ENCODE measurements at regions not wholly inside any gene's neighbourhood (a gene's known extent, or its start where the extent isn't known, plus 50 kb on each side); places are given as distances from the start of the nearest gene placed in this dataset.

DNA sequence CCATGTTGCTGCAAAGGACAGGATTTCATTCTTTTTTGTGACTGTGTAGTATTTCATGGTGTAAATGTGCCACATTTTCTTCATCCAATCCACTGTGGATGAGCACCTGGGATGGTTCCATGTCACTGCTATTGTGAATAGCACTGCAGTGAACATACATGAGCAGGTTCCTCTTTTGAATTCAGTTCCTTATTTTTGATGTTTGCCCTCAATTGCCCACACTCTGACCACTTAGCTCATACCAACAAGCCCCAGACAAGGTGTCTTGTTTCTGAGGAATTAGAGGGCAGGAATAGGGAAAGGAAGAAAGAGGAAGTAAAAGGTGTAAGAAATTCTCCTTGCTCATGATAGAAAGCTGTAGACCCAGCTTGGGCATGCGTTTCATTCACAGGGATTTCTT is 244.2 kb upstream of the ZNF507 start (continued):
- TF ChIP-seq, protein P1, sequence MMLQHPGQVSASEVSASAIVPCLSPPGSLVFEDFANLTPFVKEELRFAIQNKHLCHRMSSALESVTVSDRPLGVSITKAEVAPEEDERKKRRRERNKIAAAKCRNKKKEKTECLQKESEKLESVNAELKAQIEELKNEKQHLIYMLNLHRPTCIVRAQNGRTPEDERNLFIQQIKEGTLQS (IDR thresholded peaks at IDR 0.05; ENCODE audit: insufficient read depth, low read depth, low read length), result no peak
